ENCODE measurements at regions not wholly inside any gene's neighbourhood (a gene's known extent, or its start where the extent isn't known, plus 50 kb on each side); places are given as distances from the start of the nearest gene placed in this dataset.

DNA sequence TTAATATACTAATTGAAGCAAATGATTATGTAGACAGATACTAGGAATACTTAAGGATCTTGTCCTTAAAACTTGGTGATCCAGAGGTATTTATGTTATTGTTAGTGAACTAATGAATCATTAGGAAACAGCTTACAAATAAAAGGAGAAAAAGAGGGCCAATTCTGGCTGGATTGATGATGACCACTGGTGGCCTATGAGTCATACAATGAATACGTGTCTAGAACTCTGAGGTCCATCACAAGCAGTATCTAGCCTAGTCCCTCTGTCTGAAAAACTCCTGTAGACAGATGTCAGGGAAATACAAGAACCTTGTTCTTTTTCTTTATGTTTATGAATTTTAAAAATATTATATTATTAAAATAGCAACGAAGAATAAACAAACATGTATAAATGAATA, 51.7 kb upstream of the RTL1 start:
- no peak for DNase-seq (ENCODE audit: low spot score)

DNA sequence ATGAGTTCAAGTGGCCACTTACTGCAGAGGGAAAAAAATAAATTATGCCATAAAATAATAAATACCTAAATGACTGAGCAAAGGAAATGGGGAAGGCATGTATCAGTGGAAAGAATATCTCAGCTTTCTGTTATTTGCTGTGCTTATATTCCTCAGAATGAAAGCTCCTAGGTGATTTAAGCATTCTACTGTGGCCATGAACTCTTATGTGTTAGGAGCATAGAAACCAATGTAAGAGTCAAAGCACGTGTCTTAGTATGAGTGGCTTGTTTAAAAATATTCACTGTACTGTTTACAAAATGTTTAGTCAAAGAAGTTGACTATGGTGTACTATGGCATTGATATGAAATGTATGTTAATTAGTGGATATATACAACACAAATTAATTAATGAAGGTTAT, 59.0 kb upstream of the RTL1 start:
- no peak for DNase-seq (ENCODE audit: low spot score)

DNA sequence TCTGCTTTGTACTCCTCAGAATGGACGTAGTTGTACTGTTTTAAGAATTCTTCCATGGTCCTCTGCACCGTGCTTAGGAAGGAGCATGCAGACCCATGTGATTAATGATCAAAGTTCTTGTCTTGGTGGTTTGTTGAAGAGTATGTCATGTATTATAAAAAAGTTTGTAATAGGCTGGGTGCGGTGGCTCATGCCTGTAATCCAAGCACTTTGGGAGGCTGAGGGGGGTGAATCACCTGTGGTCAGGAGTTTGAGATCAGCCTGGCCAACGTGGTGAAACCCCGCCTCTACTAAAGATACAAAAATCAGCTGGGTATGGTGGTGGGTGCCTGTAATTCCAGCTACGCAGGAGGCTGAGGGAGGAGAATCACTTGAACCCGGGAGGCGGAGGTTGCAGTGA, 61.8 kb upstream of the RTL1 start:
- DNase-seq (ENCODE audit: low spot score): no peak

DNA sequence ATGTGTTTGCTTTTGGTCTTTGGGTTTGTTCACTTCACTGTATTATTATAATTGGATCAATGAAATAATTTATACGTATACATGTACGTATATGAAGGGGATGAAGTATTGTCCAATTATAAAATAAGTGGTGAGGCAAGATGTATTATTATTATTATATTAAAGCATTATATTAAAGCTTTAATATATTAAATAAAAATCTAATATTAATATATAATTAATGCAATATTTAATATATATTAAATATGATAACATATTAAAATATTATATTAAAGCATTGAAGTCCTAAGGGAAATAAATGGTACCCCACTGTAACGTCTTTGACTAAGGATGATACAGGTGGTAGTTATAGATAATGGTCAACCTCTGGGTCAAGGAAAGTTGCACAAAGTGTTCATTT, 63.7 kb upstream of the RTL1 start:
- DNase-seq (ENCODE audit: low spot score): no peak

DNA sequence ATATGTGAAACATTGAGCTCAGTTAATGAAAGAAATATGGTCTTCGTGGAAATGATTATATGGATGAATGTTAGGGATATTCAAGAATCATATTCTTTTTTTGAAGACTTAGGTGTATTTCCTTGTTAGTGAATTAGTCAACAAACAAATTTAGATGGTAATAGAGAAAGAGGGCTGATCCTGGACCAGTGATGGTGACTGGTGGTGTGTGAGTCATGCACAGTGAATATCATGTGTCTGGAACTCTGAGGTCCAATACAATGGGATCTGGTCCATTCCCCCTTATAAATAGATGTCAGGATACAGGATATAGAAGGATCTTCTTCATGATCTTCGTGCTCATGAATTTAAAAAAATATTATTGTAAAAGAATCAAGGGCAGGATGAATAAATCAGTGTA, 64.4 kb upstream of the RTL1 start:
- DNase-seq (ENCODE audit: low spot score): no peak

DNA sequence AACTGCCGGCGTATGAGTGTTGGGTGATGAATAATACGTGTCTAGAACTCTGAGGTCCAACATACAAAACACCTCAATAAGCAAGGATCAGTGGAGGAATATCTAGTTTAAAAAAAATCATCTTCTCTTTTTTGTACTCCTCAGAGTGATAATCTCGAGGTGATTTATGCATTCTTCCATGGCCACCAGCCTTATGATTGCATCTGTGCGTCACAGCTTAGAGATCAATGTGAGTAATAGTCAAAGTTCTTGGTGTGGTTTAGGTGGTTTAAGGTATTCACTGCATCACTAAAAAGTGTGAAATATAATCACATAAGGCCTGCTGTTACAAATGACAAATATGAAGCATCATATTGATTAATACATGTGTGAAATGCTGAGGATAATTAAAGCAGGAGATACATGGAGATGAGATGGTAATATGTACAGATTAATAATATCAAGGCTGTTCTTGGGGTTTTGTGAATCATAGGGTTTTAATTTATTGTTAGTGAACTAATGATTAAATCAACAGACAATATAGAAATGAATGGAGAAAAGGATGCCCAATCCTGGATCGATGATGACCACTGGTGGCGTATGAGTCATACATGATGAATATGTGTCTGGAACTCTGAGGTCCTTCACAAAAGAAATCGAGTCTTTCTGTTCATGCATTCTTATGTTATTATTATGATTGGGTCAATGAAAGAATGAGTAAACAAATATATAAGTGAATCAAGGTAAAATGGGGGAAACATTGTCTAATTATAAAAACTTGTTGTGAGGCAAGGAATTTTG, 68.8 kb upstream of the RTL1 start:
- no peak for DNase-seq (ENCODE audit: low spot score)

DNA sequence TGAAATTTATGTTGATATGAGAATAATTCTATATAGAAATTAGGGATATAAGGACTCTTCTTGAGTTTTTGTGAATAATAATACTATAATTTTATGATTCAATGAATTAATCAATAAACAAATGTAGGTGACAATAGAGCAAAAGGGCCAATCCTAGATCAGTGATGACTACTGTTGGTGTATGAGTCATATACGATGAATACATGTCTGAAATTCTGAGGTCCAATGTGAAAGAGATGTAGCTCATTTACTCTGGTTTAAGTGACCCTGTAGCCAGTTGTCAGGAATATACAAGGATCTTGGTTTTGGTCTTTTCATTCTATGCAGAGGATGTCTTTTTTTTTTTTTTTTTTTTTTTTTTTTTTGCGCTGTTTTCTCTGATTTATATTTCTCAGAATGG, 72.1 kb upstream of the RTL1 start:
- DNase-seq (ENCODE audit: low spot score): no peak

DNA sequence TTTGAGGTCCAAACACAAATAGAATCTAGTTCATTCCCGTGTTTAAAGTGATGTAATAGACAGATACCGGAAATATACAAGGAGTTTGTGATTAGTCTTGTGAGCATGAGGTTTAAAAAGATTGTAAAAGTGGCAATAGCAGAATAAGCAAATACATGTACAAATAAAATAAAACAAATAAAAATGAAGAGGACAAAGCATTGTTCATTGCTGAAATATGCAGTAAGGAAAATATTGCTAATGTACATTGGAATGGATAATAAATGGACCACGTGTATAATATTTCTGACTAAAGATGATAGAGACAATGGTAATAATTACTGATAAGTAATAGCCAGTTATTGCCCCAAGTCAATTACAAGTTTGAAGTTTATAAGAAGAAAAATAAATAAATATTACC, 75.6 kb upstream of the RTL1 start:
- no peak for DNase-seq (ENCODE audit: low spot score)

DNA sequence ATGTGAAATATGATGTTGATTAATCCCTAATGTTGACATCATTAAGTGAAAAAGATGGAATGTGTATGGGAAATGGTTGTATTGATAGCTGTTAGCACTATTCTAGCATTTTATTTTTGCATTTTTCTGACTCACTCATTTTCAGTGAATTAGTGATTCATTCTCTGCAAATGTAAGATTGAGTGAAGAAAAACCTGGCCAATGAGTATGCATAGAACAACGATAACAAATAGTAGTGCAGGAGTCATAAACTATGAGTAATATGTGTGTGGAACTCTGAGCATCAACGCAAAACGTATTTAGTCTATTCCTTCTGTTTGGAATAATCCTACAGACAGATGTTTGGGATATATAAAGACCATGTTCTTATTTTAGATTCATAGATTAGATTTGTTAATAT, 76.3 kb upstream of the RTL1 start:
- DNase-seq (ENCODE audit: low spot score): no peak

DNA sequence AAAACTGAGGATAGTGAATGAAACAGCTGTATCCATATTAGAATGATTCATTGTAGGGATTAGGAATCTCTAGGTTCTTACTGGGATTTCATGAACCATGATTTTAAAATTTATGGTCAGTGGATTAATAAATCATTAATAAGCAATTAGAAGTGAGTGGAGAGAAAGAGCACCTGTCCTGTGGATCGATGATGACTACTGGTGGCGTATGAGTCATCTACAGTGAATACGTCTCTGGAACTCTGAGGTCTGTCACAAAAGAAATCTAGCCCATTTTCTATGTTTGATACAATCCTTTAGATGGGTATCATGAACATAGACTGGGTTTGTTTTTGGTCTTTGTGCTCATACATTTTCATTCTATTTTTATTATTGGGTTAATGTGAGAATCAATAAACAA, 77.3 kb upstream of the RTL1 start:
- DNase-seq (ENCODE audit: low spot score): no peak

DNA sequence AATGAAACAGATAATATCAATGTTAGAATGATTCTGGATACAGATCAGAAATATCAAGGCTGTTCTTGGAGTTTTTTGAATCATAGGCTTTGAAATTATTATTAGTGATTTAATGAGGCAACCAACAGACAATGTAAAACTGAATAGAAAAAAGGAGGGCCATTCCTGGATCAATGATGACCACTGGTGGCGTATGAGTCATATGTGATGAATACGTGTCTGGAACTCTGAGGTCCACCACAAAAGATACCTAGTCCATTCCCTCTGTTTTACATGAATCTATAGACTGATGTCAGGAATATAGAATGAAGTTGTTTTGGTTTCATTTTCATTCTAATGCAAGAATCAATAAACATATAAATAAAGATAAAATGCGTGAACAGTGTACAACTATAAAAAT, 78.3 kb upstream of the RTL1 start:
- no peak for DNase-seq (ENCODE audit: low spot score)

DNA sequence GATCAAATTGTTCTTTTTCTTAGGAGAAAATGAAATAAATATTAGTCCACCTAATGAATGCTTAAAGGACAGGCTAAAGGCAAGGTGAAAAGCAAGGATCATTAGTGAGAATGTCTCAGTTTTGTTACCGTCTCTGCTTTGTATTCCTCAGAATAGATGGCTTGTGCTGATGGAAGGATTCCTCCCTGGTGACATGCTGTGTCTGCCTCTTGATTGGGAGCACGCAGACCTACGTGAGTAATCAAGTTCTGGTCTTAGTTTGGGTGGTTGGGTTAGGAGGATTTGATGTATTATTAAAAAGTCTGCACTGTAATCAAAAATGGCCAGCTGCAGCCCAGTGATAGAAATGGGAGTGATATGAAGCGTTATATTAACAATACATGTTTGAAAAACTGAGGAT, 78.8 kb upstream of the RTL1 start:
- no peak for DNase-seq (ENCODE audit: low spot score)

DNA sequence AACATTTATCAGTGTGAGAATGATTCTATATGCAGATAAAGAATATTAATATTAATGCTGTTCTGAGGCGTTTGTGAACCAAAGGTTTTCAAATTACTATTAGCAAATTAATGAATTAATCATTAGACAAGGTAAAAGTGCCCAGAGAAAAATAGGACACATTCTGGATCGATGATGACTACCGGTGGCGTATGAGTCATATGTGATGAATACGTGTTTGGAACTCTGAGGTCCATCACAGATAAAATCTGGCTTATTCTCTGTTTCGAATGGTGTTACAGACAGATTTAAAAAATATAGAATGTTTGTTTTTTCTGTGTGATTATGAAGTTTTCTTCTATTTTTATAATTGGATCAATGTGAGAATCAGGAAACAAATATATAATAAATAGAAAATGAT, 79.2 kb upstream of the RTL1 start:
- no peak for DNase-seq (ENCODE audit: low spot score)

DNA sequence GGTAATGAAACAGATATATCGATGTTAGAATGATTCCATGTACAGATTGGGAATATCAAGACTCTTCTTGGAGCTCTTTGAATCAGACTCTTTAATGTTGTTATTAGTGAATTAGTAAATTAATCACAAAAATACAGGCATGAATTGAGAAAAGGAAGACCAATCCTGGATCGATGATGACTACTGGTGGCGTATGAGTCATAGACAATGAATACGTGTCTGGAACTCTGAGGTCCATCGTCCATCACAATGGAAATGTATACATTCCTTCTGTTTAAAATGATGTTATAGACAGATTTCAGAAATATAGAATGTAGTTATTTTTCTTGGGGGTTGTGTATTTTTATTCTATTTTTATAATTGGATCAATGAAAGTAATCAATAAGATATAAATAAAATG, 80.2 kb upstream of the RTL1 start:
- no peak for DNase-seq (ENCODE audit: low spot score)

DNA sequence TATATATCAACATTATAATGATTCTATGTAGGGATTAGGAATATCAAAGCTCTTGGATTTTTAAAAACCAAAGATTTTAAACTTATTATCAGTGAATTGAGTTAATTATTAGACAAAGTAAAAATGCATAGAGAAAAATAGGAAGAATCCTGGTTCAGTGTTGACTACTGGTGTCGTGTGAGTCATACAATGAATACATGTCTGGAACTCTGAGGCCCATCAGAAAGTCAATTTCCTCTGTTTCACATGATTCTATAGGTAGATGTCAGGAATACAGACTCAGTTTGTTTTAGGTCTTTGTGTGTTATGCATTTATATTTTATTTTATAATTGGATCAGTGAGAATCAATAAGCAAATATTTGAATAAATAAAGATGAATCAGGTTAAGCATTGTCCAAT, 84.5 kb upstream of the RTL1 start:
- DNase-seq (ENCODE audit: low spot score): no peak

DNA sequence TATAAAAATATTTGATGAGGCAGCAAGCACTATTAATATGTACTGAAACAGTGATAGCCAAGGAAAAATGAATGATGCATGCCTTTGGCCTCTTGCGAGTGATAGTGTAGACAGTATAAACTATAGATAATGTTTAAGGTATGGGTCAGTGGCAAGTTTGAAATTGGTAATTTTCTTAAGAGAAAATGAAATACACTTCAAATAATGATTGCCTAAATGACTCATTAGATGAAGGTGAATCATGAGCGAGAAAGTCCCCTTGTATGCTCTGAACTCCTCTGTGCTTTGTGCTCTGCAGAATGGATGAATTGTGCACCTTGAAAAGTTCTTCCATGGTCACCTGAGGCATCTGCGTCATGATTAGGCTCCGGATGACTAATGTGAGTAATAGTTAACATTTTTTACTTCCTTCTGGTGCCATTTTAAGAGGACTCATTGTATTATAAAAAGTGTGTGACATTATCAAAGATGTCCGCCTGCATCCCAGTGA, 84.9 kb upstream of the RTL1 start:
- DNase-seq (ENCODE audit: low spot score): no peak

DNA sequence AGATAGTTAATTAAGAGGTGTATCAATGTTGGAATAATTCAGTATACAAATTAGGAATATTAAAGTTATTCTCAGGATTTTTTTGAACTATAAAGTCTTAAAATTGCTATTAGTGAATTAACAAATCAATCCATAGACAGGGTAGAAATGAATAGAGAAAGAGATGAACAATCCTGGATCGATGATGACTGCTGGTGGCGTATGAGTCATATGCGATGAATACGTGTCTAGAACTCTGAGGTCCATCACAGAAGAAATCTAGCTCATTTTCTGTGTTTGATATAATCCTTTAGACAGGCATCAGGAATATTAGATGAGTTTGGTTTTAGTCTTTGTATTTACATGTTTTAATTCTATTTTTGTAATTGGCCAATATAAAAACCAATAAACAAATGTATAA, 85.4 kb upstream of the RTL1 start:
- no peak for DNase-seq (ENCODE audit: low spot score)

DNA sequence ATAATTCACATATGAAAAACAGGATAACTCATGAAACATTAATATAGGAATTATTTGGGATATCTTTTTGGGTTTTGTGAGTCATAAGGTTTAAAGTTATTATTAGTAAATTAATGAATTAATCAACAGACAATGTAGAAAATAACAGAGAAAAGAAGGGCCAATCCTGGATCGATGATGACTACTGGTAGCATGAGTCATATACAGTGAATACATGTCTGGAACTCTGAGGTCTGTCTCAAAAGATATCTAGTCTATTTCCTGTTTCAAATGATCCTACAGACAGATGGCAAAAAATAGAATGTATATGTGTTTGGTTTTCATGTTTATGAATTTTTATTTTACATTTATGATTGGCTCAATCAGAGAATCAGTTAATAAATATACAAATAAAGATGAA, 86.4 kb upstream of the RTL1 start:
- DNase-seq (ENCODE audit: low spot score): no peak

DNA sequence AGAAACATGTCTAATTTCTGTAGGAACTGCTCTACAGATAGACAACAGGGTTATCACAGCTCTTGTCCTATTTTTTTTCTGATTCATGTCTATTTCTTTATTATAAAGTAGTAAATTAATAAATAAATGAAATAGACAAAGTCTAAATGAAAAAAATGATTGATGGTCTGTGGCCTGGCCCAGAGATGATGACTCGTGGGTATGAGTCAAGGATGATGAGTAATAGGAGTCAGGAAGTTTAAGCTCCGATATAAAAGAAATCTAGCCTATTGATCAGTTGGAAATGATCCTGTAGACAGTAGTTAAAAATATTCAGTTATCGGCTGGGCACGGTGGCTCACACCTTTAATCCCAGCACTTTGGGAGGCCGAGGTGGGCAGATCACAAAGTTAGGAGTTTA, 90.6 kb upstream of the RTL1 start:
- DNase-seq (ENCODE audit: low spot score): no peak

DNA sequence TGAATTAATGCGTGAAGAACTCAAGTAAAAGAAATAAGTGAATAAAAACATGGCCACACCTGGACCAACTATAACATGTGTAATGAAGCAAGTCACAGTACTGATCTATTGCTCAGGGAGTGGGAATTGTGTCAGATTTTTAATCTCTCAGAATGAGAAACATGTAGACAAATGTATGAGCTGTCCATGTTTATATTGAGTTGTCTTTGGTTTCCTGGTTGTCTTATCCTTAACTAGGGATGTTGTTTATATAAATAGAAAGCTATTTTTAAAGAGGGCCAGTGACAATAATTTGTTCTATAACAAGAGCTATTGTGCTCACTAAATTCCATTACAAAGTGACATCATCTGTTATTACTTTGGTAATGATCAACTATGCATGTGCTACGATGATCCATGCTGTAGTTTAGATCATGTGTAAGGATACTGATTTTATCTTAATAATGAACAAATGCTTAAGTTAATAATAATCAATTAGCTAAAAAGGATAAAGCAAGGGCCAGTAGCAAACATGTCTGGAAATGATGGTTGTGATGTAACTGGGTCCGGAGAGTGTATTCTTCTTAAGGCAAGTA, 91.3 kb upstream of the RTL1 start:
- DNase-seq (ENCODE audit: low spot score): no peak

DNA sequence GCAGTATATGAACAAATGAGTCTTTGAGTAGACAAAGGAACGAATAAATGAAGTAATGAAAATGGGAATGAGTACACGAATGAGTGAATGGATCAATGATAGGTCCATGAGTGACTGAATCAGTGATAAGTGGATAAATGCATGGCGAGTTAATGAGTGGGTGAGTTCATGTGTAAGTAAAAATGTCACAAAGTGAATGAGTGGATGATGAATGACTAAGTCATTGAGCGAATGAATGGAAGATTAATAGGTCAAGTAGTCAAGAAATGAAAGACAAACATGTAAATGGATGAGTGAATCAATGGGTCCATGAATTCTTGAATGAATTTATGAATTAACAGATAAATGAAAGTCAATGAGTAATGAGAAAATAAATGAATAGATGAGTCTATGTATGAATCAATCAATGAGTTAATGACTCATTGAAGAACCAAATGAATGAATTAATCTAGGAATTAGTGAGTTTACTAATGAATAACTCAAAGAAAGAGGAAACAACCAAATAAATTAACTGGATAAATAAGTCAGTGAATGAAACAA, 97.3 kb upstream of the RTL1 start:
- DNase-seq (ENCODE audit: low spot score): no peak

DNA sequence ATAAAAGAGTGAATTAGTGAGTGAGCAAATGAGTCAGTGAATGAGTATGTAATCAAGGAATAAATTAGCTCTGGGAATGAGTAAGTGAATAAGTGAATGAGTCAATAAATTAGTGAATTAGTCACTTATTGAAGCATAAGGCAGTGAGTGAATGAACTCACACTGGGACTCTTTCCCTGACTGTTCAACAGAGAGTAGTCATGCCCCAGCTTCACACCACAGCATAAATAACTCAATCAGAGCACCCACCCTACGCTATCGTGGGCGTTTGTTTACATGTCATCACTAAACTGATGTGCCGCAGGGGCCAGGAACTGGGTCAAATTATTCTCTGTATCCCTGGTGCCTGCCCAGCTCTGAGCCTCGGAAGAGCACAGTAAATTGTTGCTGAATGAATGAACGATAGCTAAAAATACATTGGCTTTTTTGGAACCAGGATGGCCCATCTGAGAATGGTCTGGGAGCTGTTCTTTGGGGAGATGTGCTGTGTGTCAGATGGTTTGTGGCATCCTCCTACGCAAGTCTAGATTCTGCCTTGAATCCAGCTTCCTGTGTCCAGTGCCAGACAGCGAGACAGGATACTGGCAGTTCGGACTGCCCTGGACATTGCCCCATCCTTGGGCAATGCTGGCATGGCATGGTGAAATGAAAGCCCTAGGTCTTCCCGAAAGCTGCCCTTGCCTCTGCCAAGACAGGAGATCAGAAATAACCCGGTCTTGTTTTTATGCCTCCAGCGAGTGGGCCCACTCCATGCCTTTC, 98.0 kb upstream of the RTL1 start:
- no peak for DNase-seq (ENCODE audit: low spot score)

DNA sequence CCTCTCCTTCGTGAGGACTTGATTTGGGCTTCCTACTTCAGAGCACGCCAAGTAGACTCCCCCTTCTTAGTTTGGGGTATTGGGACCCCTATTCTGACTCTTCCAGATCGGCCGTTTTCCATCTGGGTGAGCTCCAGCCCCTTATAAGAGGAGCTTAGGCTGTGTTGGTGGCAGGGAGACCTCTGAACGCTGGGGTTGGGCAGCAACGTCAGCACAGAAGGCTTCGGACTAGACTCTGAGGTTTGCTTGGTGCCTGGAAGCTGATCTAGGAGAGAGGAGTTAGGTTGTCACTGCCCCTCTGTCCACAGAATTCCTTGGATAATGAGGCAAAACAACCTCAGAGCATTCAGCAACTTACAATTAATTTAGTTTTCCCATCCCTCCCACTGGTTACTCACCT, 99.2 kb upstream of the RTL1 start:
- DNase-seq (ENCODE audit: low spot score): no peak

Data from LoVo (cell line).